ENCODE measurements at regions not wholly inside any gene's neighbourhood (a gene's known extent, or its start where the extent isn't known, plus 50 kb on each side); places are given as distances from the start of the nearest gene placed in this dataset.
A peak's percentile ranks its signal among the peaks of the same experiment; 100 is the strongest.

DNA sequence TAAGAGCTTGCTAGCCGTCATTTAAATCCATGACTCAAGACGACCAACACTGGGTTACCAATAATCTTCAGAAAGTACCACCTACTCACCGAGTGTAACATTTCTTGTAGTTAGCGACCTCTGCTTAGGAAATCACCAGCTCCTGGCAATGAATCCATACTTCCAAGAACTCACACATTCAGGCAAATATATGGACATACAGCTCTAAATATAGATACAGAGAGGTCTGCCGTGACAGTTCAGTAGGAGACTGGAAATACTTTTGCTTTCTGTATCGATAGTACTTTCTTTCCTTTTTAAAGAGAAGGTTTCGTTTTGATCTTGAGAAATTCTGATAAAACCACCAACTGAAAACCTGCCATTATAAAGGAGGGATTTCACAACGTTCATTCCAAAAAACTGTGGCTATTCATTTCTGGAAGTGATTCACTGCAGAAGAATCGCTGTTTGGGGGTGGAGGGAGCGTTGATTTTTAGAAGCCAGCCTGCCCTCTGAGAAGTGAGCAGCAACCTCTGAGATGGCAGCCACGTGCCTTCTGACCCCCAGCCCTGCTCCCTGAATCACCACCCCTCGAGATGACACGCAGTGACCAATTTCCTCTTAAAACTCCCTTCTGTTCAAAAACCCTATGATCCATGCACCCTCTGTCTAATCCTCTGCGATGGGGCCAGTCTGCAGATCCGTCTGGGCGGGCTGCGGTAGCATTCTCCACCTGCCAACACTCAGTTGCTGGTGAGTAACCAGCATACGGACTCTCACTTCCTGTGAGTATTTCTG lies 179.0 kb upstream of the KLF14 start:
- no peak for DNase-seq

DNA sequence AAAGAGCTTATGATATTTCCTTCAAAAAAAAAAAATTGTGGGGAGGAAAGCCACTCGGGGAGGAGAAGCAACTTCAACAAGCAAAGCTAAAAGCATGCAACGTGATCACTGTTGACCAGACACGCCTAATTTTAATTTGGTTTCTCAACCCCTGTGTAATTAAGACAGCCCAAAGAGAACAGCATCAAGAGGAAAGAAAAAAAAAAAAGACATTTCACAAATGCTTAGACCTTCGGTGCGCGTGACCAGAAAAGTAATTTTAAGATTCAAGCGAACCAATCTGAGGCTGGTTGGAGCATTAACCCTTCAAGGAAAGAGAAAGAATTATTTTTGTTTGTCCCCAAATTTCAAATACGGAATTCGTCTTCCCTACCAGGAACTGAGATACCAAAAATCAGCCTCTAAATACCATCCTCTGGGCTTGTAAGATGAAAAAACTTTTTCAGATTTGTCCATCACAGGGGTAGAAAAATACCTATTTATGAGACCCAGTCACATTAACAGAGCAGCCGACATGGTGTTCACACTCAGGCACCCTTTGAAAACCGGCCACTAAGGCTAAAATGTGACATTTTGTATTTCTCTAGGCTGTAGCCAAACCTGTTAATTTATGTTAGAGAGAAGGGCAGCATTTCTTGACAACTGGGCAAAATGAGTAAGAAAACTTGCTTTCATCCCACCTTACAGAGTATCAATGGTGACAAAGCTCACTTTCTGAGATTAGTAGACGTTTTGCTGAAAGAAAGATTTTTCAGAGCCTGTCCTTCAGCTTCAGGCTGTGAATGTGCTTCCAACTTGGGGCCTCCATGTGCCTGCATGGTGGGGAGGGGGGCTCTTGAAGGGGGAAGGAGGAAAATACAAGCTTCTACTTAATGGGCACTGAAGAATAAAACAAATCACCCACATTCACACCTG lies 179.9 kb upstream of the KLF14 start:
- DNase-seq = no peak

DNA sequence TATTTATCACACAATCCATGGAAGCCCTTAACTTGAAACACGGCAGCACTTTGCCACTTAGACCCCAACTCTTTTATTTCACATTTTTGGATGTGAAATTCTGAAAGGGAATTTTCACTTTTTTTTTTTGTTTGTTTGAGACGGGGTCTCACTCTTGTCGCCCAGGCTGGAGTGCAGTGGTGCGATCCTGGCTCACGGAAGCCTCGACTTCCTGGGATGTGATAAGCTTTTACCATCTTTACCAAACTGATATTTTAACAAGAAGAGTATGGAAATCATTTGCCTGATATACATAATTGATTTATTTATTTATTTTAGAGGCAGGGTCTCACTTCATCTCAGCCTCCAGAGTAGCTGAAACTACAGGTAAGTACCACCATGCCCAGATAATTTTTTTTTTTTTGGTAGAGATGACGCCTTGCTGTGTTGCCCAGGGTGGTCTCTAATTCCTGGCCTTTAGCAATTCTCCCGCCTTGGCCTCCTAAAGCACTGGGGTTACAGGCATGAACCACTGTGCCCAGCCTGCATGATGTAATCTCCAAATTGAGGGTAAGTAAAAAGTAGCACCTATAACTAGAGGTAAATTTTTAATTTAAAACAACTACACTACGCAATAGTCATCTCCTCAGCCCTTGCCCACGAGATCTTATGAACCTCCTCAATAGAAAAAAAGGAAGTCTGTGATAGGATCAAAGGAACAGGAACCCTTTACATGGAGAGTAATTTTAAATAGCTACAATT lies 180.7 kb upstream of the KLF14 start:
- DNase-seq = no peak

DNA sequence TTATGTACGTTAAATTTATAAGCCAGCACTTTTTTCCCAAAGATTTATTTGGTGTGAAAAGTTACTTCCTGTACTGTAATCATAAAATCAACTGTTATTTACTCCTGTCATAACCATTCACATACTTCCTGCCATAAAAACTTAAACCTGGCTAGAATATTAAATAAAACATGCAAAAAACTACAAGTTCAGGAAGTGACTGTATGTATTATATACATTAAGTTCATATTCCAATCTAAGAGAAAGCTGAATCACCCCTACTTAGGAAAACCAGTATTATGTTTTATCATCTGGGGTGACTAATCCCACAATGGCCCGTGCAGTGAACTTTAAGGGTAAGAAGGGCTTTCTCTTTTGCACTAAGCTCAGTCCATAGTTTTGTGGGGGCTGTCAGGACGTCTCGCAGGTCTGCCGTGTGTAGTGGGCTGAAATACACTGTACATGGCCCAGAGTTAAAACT lies 183.7 kb upstream of the KLF14 start:
- DNase-seq = no peak

DNA sequence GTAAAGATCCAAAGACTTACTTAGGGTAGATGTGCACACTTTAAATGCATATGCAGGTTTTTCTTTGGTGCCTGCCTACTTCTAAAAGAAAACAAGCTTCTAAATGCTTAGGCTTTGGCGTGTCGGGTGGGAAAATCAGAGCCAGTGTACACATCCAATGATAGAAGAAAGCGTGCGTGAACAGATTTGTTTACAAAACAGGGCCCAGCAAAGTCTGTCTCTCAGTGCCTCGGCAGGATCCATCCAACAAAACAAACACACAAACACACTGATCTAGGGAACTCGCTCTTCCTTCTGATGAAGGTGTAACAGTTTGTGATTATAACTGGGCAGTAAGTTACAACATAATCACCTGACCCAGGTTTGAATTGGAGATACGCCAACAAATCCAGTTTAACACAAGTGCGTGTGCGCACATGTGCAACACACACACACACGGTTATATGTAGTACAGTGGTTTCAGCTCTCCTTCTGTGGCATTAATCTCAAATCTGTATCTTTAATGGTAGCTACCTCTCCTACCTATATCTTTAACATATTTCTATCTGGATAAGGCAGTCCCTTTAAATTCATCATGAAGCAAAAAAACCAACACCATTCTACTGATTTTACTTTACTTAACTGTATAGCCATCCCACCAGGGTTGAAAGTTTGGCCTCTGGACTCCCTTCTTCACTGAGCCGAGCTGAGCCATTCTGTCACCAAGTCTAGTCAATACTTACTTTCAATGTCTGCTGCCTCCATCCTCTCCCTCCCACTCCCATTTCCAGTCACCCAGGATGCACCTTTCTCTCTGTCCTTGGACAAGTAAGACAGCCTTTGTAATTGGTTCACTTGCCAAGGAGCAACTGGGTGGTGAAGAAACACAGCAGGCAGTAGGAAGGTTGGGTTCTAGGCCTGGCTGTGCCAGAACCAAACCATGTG lies 184.4 kb upstream of the KLF14 start:
- DNase-seq = no peak

DNA sequence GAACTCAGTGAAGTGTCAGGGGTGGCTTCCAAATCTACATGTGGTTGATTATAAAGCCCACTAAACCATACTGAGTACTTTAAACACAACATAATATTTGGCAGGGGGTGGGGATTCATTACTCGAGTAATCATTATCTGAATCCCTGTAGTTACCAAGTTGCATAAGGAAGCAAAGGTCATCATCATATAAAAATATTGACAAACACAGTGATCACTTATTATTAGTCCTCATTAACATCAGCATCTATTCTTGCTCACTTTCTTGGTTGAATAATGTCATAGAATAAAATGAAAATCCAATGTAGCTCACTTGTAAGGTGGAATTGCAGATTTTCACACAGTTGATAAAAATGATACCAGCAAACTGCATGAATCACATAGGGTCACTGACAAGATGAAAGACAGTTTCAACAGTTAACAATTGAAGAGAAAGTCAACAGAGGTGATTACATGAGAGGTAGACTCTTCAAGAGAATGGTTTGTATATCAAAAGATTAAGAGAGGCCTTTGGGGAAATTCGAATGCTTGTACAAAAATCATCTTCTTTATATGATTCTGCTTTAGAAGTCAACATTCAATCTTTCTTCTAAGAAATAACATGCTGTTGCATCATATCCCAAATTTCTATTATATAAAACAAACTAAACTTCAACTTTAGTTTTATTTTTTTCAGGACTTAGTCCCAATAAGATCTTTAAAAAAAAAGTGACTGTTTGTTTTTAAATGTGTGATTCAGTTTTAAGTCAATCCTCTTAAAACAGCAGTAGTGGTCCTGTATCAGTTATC lies 185.5 kb upstream of the KLF14 start:
- no peak for DNase-seq

DNA sequence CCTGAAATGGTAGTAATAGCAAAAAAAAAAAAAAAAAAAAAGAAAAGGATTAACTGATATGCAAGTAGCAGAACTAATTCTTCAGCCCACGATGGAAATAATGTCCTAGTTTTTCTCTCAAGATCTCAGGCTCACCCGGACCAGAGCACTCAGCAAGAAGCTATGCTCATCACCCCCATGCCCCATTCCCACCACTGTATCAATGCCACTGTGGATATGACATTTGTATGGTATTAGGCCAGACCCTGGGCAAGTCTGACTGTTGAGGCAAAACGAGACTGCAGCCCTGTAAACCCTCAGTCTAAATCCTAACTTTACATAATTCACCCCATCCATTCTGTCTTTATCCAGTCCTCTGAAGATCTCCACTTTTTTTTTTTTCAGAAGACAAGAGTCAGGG lies 186.1 kb upstream of the KLF14 start:
- DNase-seq = no peak

DNA sequence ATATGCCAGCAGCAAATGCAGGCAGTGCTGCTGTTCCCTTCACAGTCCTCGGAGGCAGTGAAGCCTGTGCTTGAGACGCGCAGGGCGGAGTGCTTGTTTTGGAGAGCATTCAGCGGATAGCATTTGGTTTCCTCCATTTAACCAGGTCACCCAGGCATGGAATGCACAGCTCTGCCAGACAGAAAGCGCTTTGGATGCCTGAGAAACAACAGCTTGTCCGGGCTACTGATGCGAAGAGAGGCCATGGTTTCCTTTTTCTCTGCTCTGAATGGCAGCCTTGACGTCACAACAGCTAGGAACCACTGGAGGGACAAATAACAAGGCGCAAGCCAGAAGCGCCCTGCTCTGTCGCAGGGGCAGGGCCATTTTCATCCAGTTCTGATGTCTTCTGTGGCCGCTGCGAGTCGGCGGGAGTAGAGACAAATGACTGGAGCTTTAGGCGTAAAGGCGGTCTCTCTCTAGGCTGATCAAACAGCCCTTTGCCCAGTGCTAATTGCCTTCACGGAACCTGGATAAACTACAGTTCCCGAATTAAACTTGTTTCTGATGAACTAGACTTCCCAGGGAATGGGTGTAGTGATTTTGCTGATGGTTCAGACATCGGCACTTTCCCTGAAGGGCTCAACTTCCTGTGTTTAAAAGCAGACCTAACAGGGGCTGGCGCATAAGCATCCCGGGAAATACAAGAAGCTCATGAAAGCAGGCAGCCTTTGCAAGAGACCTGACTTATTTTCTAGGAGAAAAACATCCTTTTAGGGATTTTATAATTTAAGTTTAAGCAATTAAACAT lies 187.6 kb upstream of the KLF14 start:
- DNase-seq = peak; percentile 85

DNA sequence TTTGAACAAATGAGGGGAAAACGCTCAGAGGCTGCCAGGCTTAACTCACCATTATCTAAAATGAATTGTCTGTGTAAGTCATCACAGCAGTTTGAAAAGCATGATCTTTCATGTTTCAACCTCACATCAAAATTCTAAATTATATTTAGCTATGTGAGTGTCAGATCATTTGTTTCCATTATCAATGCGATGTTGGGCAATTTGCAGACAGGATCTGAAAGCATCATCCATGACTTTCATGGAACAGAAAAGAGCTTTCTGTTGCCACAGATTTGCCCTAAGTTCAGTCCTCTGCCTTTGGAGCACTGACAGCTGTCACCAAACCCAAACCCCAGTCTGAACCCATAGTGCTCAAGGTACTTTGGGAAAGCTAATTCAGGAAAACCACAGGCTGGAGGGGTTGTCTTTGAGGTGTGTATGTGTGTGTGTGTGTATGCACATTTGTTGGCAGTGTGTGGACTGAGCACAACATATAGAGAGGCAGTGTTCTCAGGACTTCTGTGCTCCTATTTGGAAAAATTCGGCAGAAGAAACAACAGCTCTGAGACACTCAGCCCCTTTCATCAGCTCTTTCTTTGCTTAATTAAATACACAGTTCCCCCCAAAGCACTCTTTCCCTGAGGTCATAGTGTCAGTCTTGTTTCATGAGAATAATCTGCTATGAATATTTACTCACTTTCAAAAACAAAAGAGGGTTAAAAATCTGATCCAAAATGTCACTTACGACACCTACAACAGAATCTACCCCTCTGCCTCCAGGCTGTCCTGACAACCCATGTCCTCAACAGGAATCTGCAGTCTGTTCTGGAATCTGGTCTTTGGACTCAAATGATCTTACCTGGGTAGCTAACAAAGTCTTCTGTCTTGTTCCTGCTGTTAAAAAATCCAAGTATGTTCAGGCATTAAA lies 188.5 kb upstream of the KLF14 start:
- no peak for DNase-seq

DNA sequence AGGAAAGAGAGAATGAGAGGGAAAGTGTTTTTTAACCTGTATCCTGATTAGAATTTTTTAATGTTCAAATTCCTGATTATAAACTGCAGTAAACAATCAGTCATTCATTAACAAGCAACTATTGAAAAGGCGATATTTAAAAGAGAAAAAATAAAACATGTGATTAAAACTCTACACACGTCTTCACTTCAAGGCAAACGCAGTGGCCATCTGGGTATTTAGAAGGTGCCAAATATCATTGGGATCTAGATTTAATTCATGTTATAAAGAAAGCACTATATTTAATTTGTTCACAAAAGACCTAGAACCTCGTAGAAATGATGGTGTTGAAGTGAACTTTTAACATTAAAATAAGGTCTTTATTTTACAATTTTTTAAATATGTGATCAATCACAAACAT lies 189.4 kb upstream of the KLF14 start:
- DNase-seq = no peak

DNA sequence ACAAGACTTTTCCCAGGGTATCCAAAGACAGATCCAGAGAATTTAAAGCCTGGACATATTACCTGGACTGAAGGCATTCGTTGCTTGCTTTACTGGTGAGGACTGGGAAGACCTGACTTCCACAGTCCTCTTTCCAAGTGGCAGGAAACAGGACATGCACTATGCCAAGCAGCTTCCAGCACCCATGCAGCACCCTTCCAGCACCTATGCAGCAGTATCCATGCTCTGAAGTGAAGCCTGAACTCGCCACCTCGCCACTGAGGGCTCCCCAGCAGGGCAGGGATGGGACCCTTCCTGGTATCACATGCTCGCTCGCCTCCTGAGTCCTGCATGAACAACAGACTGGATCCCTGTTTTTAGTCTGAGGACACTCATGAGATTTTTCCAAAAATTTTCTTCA lies 189.9 kb upstream of the KLF14 start:
- DNase-seq = no peak

DNA sequence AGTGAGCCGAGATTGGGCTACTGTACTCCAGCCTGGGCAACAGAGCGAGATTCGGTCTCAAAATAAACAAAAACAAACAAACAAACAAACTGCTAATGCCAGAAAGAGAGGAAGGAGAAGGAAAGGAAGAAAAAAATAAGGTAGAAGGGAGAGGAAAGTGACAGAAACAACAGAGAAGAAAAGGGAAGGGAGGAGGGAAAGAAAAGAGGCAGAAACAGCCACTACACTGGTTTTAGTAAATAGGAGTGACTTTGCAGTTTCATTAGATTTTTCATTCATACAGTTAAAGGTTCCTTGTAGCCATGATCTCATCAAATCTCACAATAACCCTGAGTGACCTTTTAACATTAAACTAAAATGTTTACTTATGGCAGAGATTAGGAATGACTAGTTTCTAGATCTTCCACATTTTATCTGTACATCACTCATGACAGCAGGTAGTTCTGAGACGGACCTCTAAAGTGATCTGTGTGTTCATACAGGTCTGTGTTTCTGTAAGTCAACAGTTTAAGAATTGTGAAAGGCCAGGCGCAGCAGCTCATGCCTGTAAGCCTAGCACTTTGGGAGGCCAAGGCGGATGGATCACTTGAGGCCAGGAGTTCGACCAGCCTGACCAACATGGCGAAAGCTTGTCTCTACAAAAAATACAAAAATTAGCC lies 191.3 kb upstream of the KLF14 start:
- no peak for DNase-seq

DNA sequence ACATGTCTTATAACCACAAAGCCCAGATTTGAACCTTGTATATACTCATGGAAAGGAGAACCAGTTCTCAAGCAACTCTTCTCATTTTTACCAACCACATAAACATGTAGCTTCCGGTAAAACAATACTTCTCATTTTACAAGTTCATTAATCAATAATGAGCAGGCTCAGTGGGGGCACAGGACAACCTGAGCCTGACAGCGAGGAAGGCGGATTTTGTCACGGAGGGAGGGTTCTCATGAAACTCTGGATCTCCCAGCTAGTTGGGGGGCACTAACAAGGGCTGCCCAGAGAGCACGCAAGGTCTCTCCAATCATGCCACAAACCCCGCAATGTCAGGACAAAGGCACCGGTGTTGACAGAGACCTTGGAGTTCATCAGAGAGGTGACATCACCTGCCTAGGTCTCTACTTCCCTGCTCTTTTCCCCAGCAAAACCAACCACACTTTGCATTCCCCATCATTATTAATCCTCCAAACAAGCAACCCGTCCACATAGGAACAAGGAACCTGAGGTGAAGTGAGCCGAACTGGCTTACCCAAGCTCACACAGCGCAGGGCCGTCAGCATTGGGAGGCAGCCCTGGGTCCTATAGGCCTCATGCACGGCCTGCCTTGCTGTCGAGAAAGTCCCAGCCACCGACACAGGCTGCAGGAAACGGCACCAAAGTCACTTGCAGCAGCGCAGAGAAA lies 192.1 kb upstream of the KLF14 start:
- DNase-seq = no peak

DNA sequence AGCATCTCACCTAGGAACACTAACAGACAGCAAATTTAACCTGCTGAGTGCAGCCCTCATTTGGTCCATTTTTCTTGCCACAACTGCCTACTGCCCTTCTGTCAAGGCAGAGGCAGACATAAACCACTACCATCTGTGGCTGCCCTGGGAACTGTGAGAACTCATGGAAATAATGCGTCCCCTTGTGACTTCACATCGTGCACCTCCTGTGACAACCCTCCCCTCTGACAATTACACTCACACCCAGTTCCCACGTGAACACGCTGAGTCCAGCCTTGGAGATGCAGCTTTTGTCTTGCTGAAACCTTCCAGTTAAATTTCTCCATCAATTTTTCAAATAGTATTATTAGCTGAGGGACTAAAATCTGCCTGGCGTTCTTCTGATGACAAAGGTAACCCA lies 193.1 kb upstream of the KLF14 start:
- no peak for DNase-seq

DNA sequence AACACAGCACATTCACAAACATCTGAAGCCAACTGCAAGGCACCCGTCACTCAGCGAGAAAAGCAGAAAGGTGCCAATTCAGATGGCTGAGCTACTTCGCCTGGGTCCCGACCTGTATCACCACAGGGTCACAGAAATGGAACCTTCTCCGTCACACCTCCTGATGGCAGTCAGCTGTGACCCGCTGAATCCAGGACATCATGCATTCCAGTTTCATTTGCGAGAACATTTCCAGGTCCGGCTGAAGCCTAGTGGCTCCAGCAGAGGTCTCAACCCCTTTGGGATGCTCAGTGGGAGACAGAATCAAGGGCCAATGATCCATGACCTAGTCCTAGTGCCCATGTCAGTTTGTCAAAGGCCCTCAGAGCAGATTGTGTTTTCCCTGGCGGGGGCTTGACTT lies 193.6 kb upstream of the KLF14 start:
- no peak for DNase-seq

DNA sequence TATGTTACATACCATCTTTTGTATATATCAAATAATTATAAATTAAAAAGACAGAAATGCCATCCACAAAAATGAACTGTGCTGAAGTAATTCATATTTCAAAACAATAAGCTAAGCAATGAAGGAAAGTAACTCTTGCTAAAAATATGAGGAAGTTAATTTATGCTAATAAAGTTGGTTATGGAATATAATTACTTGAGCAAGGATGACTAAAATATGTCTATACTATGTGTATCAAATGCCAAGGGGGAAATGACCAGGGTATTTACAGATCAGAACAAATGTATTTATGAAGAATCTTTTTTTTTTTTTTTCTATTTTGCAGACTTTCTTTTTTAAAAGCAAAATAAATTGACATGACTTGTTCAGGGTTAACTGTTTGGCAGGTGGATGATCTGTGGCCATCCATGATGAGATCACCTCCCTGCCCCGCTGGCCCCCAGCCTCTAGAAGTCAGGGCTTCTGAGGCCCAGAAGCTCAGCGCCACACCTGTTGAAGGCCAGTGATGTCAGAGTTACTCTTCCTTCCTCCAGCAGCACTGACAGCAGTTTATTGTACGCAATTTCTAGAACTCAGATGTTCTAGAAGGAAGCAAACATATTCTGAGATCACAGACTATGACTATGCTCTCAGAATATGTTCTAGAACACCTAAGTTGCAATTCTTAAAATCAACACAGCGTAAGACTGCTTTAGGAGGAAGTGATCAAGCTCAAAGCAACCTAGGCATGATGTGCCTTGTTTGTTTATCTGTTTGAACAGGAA lies 196.1 kb upstream of the KLF14 start:
- no peak for DNase-seq

DNA sequence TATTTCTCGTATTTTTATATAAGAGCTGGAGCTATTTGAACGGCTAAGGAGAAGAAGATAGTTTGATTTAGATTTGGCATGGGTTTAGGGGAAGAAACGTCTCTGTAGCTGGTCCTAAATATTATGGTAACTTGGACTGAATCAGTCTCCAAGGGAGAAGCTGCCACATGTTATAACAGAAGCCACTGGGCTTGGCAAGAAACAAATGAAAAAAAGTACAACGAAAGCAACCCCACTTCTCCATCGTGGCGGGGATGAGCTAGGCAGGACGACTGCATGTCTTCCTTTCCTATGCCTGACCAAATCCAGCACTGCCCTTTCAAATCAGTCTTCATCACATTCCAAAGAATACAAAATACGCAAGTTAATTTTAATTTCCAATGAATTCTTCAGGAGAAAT lies 196.7 kb upstream of the KLF14 start:
- DNase-seq = no peak

Measured in right kidney (tissue), 1 donor.